Kidney (tissue), 13 donors: ENCODE measurements at regions not wholly inside any gene's neighbourhood (a gene's known extent, or its start where the extent isn't known, plus 50 kb on each side); places are given as distances from the start of the nearest gene placed in this dataset.

Source experiments
- DNase-seq, 5 donors: peaks; one replicate each; pipeline ENCODE4 v3.0.0-alpha.2; 2013 to 2020
- FAIRE-seq: peaks from 2 replicates; lab custom pipeline; 2012; peaks lifted over from hg19 to GRCh38; lab: Jason Lieb, UNC
- H3K27ac ChIP-seq, 2 donors: one replicate each; pipeline ENCODE4 v1.7.0; 2013; ENCODE audit warnings: low read depth in 2 of 2, low read length in 2 of 2, inconsistent platforms in 1 of 2
- H3K27me3 ChIP-seq: one replicate; pipeline ENCODE4 v1.7.1; 2013; ENCODE audit warnings: low read length, inconsistent platforms; ENCODE audit not compliant: control insufficient read depth, insufficient read depth
- H3K36me3 ChIP-seq, 3 donors: one replicate each; pipeline versions ENCODE4 v1.7.0 to v1.7.1; 2013; ENCODE audit warnings: low read length in 3 of 3, control low read depth in 1 of 3, inconsistent platforms in 1 of 3; ENCODE audit not compliant: insufficient read depth in 3 of 3, control insufficient read depth in 2 of 3
- H3K4me1 ChIP-seq, 3 donors: one replicate each; pipeline versions ENCODE4 v1.7.0 to v1.7.1; 2013; ENCODE audit warnings: low read length in 3 of 3, inconsistent platforms in 1 of 3, low read depth in 1 of 3; ENCODE audit not compliant: control insufficient read depth in 2 of 3, insufficient read depth in 2 of 3
- H3K4me3 ChIP-seq, 3 donors: one replicate each; pipeline versions ENCODE4 v1.7.0 to v1.8.1; 2013; ENCODE audit warnings: low read length in 3 of 3, control low read depth in 1 of 3, inconsistent platforms in 1 of 3
- H3K9ac ChIP-seq, 3 donors: one replicate each; pipeline versions ENCODE4 v1.7.0 to v1.7.1; 2013; ENCODE audit warnings: low read length in 3 of 3, control low read depth in 1 of 3, inconsistent platforms in 1 of 3
- H3K9me3 ChIP-seq, 3 donors: one replicate each; pipeline versions ENCODE4 v1.7.0 to v1.7.1; 2013; ENCODE audit warnings: low read length in 3 of 3, control low read depth in 1 of 3, inconsistent platforms in 1 of 3; ENCODE audit not compliant: control insufficient read depth in 2 of 3, insufficient read depth in 1 of 3
- intact Hi-C: fragments of 100-400 bp; cut with DNase I; formaldehyde crosslinking; loops from one replicate; pipeline ENCODE4 v1.11.1; 2022
- TF ChIP-seq, protein P1 (sequence below): IDR thresholded peaks from 3 replicates; pipeline ENCODE4 v1.5.1; 2012; ENCODE audit warnings: mild to moderate bottlenecking, moderate library complexity, borderline replicate concordance; ENCODE audit not compliant: insufficient read depth; ENCODE audit errors: extremely low read depth
- donor health status: control.
- donor health status: control.
- donor health status: control.
- donor health status: control.
- donor health status: control.
- donor health status: DM: yes; HTN: yes; CAD: no.
- donor health status: Normal renal cell carcinoma (clear cell type).

DNA sequence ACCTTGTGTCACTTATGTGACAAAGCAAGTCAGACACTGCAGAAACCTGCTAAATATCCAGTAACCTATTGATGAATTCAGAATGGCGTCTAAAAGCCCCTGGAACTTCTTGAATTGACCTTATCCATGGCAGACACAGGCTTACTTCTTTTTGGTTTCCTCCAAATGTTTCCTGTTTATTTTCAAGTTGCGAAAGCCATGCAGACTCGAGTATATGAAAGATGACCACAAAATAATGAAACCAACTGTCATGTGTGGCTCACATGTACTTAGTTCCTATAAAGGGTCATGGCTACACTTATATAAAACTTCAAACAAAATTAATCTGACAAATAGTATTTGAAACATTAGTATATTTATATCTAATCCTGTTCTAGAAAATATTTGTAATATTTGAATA lies 113.1 kb upstream of the FNDC3A start:
- Histone ChIP-seq H3K9me3 (no peaks in the 10 kb centered on the region), H3K4me3 (no peak overlapping the region), H3K9ac (no peak overlapping the region), H3K4me1 (peaks cover 0 to 2% (median 0%) of the 10 kb centered on the region in 3 donors), H3K27me3 (no peaks in the 10 kb centered on the region), H3K27ac (no peak overlapping the region), H3K36me3 (no peaks in the 10 kb centered on the region)
- TF ChIP-seq, protein P1, sequence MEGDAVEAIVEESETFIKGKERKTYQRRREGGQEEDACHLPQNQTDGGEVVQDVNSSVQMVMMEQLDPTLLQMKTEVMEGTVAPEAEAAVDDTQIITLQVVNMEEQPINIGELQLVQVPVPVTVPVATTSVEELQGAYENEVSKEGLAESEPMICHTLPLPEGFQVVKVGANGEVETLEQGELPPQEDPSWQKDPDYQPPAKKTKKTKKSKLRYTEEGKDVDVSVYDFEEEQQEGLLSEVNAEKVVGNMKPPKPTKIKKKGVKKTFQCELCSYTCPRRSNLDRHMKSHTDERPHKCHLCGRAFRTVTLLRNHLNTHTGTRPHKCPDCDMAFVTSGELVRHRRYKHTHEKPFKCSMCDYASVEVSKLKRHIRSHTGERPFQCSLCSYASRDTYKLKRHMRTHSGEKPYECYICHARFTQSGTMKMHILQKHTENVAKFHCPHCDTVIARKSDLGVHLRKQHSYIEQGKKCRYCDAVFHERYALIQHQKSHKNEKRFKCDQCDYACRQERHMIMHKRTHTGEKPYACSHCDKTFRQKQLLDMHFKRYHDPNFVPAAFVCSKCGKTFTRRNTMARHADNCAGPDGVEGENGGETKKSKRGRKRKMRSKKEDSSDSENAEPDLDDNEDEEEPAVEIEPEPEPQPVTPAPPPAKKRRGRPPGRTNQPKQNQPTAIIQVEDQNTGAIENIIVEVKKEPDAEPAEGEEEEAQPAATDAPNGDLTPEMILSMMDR: no peak
- no peak for FAIRE-seq
- intact Hi-C loops: no loop called here
- no peak for DNase-seq

DNA sequence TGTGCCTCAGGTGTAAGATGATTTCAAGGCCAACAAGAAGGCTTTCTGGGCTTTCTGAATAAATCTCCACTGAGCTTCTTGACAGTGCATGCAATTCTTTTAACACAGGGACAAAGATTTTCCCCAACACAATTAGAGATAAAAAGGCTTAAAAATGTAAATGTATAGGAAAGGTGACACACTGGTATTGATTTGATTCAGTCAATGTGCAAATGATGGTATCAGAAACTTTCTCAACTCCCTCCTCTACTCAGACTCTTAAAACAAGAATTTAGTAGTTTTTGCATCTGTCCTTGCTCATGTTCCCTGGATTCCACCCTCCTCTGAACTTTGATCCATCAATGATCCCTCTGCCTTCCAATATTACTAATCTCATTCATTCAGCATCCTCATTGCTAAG lies 111.6 kb upstream of the FNDC3A start:
- intact Hi-C loops: no loop called here
- FAIRE-seq: no peak
- Histone ChIP-seq H3K4me3 (no peak overlapping the region), H3K9ac (no peak overlapping the region), H3K27me3 (no peaks in the 10 kb centered on the region), H3K4me1 (no peaks in the 10 kb centered on the region), H3K9me3 (no peaks in the 10 kb centered on the region), H3K36me3 (no peaks in the 10 kb centered on the region), H3K27ac (no peak overlapping the region)
- DNase-seq: no peak
- TF ChIP-seq, protein P1: no peak

DNA sequence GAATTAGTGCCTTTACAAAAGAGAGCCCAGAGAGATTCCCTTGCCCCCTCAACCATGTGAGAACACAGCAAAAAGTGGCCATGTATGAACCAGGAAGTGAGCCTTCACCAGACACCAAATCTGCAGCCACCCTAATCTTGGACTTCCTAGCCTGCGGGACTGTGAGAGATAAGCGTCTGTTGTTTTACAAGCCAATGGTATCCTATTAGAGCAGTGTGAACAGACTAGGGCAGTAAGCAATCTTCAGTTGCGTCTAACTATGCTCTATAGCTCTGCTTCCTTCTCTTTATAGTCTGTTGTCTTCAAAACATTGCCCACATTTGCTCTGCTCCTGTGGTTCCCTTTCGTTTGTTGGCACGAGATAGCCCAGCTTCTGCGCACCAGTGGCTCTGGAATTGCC lies 109.5 kb upstream of the FNDC3A start:
- H3K9me3 ChIP-seq: no peaks in the 10 kb centered on the region

DNA sequence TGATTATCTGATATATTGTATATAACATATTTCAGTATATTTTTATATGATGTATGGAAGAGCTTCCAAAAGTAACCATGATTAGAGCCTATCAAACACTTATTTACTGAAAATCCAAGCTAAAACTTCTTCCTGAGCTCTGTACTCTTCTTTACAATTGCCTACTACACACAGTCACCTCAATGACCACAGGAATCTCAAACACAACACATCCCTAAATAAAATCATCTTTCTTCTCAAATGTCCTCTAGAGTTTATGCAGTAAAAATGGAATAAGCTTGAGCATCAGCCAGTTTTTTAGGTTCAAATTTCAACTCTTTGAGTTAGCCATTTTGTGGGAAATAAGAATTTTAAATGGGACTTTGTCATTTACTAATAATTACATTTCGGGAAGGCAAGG lies 102.6 kb upstream of the FNDC3A start:
- FAIRE-seq: no peak
- no peaks in the 10 kb centered on the region for H3K36me3 ChIP-seq
- DNase-seq: no peak
- TF ChIP-seq, protein P1: no peak
- H3K4me3 ChIP-seq: no peak overlapping the region
- no peaks in the 10 kb centered on the region for H3K27me3 ChIP-seq
- no peak overlapping the region for H3K27ac ChIP-seq
- no peak overlapping the region for H3K9ac ChIP-seq
- no peaks in the 10 kb centered on the region for H3K9me3 ChIP-seq
- no peaks in the 10 kb centered on the region for H3K4me1 ChIP-seq
- intact Hi-C loops: no loop called here

More for the DNA sequence above, 109.5 kb upstream of the FNDC3A start:
- DNase-seq (no peak), FAIRE-seq (no peak)
- H3K27me3 ChIP-seq: no peaks in the 10 kb centered on the region
- H3K36me3 ChIP-seq: no peaks in the 10 kb centered on the region
- H3K9ac ChIP-seq: no peak overlapping the region
- TF ChIP-seq, protein P1: no peak
- intact Hi-C loops: no loop called here
- H3K4me3 ChIP-seq: no peak overlapping the region
- no peak overlapping the region for H3K27ac ChIP-seq
- H3K4me1 ChIP-seq: no peaks in the 10 kb centered on the region
